ENCODE measurements at regions not wholly inside any gene's neighbourhood (a gene's known extent, or its start where the extent isn't known, plus 50 kb on each side); places are given as distances from the start of the nearest gene placed in this dataset.

DNA sequence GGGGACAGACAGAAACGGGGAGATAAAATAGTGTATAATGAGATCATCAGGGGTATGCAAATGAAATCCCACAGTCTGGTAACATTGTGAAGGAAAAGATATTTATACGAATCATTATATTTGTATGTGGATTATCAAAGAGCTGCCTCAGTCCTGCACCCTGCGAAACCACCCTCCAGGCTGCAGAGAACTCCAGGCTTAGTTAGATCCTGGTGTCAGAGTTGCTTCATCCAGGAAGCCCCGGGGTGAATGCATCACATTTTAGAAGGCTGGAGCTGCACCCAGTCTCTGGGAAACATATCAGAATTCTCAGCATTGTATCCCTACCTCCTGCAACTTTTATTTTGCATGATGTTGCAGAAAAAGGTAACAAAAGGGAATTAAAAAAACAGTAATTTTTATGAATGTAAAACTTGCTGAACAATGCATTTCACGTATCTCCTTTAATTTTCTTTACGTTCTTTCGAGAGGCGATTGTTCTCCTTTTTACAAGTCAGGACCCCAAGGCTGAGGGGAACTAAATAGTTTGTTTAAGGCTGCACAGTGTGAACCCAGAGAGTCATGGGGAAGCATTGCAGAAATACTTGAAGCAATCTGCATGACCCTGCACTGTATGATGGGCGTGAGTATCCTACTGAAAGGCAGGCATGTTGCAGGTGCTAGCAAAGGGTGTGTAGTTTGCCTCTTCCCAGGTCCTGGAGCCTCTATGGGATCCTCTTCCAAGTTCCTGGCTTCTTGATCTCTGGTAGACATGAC, 299.5 kb upstream of the CLNK start:
- TF ChIP-seq, protein P1, sequence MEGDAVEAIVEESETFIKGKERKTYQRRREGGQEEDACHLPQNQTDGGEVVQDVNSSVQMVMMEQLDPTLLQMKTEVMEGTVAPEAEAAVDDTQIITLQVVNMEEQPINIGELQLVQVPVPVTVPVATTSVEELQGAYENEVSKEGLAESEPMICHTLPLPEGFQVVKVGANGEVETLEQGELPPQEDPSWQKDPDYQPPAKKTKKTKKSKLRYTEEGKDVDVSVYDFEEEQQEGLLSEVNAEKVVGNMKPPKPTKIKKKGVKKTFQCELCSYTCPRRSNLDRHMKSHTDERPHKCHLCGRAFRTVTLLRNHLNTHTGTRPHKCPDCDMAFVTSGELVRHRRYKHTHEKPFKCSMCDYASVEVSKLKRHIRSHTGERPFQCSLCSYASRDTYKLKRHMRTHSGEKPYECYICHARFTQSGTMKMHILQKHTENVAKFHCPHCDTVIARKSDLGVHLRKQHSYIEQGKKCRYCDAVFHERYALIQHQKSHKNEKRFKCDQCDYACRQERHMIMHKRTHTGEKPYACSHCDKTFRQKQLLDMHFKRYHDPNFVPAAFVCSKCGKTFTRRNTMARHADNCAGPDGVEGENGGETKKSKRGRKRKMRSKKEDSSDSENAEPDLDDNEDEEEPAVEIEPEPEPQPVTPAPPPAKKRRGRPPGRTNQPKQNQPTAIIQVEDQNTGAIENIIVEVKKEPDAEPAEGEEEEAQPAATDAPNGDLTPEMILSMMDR (IDR thresholded peaks at IDR 0.05), result no peak
- TF ChIP-seq POLR2A (IDR thresholded peaks at IDR 0.05), result no peak

Data from adrenal gland (tissue), 5 donors.